Bronchial epithelial cell (primary cell): ENCODE measurements at regions not wholly inside any gene's neighbourhood (a gene's known extent, or its start where the extent isn't known, plus 50 kb on each side); places are given as distances from the start of the nearest gene placed in this dataset.

Experiments
- DNase-seq: peaks from one replicate; pipeline ENCODE4 v3.0.0-alpha.2; 2010; ENCODE audit warnings: low read depth
- FAIRE-seq: peaks from 2 replicates; lab custom pipeline; 2011; peaks lifted over from hg19 to GRCh38; lab: Jason Lieb, UNC
- H3K27me3 ChIP-seq: 2 replicates; pipeline ENCODE4 v1.5.1; 2011; ENCODE audit warnings: low read length; ENCODE audit not compliant: control insufficient read depth, insufficient read depth
- H3K36me3 ChIP-seq: 2 replicates; pipeline ENCODE4 v1.5.1; 2011; ENCODE audit warnings: low read length; ENCODE audit not compliant: control insufficient read depth, insufficient read depth
- H3K4me3 ChIP-seq: 2 replicates; pipeline ENCODE4 v1.5.1; 2011; ENCODE audit warnings: mild to moderate bottlenecking, low read depth, low read length, control low read depth
- TF ChIP-seq, protein P1 (sequence below): IDR thresholded peaks from 2 replicates; pipeline ENCODE4 v1.5.1; 2011; ENCODE audit warnings: mild to moderate bottlenecking, moderate library complexity, low read length, control low read depth, inconsistent platforms; ENCODE audit not compliant: insufficient read depth, severe bottlenecking

DNA sequence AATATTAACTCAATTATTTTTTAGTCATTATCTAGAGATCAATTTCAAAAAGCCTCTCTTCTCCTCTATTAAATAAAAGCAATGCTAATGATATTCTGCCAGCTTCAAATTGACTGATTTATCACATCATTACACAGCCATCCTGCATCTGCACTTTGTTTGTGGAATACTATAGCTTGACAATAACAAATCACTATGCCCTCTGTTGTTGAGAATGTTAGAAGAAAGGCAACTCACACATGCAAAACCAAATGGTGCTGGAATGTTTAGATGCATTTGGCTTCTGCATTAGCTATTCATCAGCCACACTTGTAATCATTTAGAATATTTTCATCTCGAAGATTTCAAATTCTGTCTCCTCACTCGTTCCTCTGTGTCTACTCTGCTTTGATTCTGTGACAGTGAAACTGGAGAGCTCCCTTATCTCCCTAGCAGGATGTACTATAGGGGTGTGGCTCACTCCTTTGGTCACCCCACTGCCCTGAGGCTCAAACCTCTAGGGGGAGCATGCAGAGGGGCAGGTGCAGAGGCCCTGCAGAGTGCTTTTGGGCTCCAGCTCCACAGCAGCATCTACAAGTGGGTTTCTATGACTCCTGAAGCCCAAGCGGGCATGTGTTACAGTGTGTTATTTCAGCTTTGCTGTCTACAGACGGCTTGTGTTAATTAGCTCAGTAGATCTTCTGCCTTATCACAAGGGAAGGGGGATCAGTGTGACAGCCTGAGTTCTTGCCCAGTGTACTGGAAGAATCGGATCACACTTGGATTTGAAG, 454.1 kb upstream of the BCHE start:
- Histone ChIP-seq H3K36me3 (no peaks in the 10 kb centered on the region), H3K27me3 (no peaks in the 10 kb centered on the region), H3K4me3 (no peak overlapping the region)
- TF ChIP-seq, protein P1, sequence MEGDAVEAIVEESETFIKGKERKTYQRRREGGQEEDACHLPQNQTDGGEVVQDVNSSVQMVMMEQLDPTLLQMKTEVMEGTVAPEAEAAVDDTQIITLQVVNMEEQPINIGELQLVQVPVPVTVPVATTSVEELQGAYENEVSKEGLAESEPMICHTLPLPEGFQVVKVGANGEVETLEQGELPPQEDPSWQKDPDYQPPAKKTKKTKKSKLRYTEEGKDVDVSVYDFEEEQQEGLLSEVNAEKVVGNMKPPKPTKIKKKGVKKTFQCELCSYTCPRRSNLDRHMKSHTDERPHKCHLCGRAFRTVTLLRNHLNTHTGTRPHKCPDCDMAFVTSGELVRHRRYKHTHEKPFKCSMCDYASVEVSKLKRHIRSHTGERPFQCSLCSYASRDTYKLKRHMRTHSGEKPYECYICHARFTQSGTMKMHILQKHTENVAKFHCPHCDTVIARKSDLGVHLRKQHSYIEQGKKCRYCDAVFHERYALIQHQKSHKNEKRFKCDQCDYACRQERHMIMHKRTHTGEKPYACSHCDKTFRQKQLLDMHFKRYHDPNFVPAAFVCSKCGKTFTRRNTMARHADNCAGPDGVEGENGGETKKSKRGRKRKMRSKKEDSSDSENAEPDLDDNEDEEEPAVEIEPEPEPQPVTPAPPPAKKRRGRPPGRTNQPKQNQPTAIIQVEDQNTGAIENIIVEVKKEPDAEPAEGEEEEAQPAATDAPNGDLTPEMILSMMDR = no peak
- no peak for DNase-seq
- no peak for FAIRE-seq

DNA sequence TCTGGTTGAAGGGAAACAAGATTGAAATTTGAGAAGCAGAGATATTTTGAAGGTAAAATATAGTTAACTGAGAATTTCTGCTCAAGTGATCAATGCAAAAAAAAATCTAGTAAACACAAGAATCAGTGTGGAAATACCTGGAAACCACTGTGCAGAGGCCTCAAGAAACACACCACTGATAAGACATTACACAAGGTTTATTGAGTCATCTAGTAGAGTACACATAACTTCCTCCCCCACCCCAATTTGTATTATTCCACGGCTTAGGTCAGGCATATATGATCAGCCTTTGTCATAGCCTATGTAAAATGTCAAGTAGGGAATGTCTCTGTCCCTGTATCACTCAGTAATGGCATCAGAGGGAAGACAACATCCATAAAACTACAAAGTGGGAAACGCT, 447.8 kb upstream of the BCHE start:
- H3K27me3 ChIP-seq = no peaks in the 10 kb centered on the region
- no peak for FAIRE-seq
- TF ChIP-seq, protein P1 = no peak
- H3K36me3 ChIP-seq = no peaks in the 10 kb centered on the region
- no peak overlapping the region for H3K4me3 ChIP-seq
- DNase-seq = peak; percentile 88

DNA sequence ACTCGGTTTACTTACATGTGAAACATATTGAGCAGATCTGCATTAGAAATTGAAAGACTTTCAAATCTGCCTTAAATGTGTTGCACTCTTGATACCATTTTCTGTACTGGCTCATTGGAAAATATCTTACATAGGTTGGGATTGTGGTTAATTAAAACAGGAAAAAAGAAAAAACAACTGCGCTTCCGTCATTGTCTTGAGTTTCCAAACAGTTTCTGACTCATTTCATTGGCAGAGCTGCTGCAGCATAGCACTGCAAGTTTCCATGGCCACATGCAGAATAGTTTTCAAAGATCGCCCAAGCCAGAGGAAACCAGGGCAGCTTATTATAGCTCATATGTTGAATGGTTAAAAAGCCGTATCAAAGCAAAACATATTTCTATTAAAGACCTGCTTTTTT, 446.6 kb upstream of the BCHE start:
- Histone ChIP-seq H3K27me3 (no peaks in the 10 kb centered on the region), H3K36me3 (no peaks in the 10 kb centered on the region), H3K4me3 (no peak overlapping the region)
- DNase-seq (peak; percentile 88), FAIRE-seq (no peak)
- TF ChIP-seq, protein P1 = no peak

DNA sequence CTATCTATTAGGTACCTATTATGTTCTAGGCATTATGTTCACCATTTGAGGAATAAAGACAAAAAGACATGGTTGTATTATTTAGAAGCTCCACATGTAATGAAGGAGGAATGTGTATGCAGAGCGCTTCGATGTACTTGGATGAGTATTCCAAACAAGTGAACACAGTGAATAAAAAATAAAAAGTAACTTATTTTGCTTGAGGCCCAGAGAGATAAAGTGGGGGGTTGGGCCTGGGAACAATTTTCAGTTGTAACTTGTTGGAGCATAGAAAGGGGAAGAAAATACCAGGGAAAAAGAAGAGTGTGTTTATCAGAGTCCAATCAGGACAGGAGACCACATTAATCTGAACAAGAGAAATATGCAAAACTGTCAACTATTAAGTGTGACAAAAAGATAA, 445.7 kb upstream of the BCHE start:
- TF ChIP-seq, protein P1 = no peak
- no peak for FAIRE-seq
- Histone ChIP-seq H3K4me3 (no peak overlapping the region), H3K27me3 (no peaks in the 10 kb centered on the region), H3K36me3 (no peaks in the 10 kb centered on the region)
- no peak for DNase-seq

DNA sequence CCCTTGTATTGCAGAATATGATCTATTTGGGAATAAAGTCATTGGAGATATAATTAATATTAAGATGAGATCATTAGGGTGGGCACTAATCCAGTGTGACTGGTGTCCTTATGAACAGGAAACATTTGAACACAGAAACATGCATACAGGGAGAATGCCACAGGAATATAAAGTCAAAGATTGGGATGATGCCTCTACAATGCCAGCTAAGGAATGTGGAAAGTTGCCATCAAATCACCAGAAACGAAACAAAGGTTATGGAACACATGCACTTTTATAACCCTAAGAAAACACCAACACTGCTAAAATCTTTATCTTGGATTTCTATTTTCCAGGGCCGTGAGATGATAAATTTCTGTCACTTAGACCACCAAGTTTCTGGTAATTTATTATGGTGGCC, 442.4 kb upstream of the BCHE start:
- Histone ChIP-seq H3K27me3 (no peaks in the 10 kb centered on the region), H3K36me3 (no peaks in the 10 kb centered on the region), H3K4me3 (no peak overlapping the region)
- DNase-seq = no peak
- no peak for FAIRE-seq
- TF ChIP-seq, protein P1 = no peak

DNA sequence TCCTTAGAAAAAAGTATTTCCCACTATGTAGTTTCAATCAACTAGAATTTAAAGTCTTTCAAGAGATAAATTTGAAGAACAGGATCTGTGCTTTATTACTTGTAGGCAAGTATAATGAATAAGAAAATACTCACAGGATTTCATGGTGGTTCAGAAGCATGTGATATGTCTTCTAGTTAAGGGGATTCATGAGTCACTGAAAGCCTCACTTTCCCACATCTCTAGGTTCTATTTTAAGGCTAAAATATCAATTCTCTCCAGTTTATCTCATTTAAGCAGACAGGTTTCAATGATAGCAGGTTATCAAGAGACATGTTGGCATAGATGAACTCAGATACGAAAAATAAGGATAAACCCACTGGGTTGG, 437.8 kb upstream of the BCHE start:
- Histone ChIP-seq H3K36me3 (no peaks in the 10 kb centered on the region), H3K27me3 (no peaks in the 10 kb centered on the region), H3K4me3 (no peak overlapping the region)
- TF ChIP-seq, protein P1 = no peak
- DNase-seq (no peak), FAIRE-seq (no peak)
